ENCODE measurements at regions not wholly inside any gene's neighbourhood (a gene's known extent, or its start where the extent isn't known, plus 50 kb on each side); places are given as distances from the start of the nearest gene placed in this dataset.

DNA sequence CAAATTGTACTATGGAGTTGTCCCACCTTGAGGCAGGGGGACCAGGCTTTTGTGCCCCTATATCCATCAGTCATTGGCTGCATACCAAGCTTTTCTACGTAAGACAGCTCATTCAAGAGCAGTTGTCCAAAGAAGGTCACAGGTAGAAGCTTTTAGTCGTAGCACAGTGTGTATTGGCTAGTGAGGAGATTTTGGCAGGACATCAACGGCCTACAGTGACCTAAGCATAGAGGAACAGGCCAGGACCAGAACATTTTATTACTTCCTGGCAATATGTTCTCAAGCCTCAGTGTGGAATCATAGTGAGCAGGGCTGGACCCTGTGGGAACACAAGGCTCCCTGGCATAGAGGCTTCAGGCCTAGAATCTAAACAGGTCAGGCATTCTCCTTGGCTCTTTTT, 105.4 kb upstream of the ANKRD28 start:
- ATAC-seq (ENCODE audit: low read depth) (peak; percentile 48; the same call in 1 of the 2 replicates), DNase-seq (peak; percentile 19)
- no peaks in the 10 kb centered on the region for H3K9me3 ChIP-seq (ENCODE audit: control insufficient read depth, insufficient read depth, low read length)
- H3K79me1 ChIP-seq (ENCODE audit: low read depth in 1 of 2, low read length in 2 of 2) = no peaks in the 10 kb centered on the region
- H2AK5ac ChIP-seq (ENCODE audit: low read depth, low read length) = no peak overlapping the region
- in situ Hi-C loops (cut with MboI; ENCODE audit: low sequenced_read_pairs) = no loop called here
- intact Hi-C loops (cut with micrococcal nuclease) = no loop called here
- H2BK20ac ChIP-seq (ENCODE audit: low read depth, low read length) = no peak overlapping the region
- no peak overlapping the region for H3K23ac ChIP-seq (ENCODE audit: low read depth, low read length)
- H3K4me2 ChIP-seq (ENCODE audit: low read depth, low read length) = no peak overlapping the region
- H3K14ac ChIP-seq (replicated peaks; ENCODE audit: low read depth, low read length) = no peak overlapping the region
- H3K56ac ChIP-seq (ENCODE audit: extremely low read depth, insufficient read depth, low read length) = no peak overlapping the region
- H2BK15ac ChIP-seq (ENCODE audit: low read depth, low read length) = no peak overlapping the region
- no peak overlapping the region for H3K18ac ChIP-seq (ENCODE audit: low read depth, low read length)
- H3K27me3 ChIP-seq (ENCODE audit: control insufficient read depth, insufficient read depth, low read length) = no peaks in the 10 kb centered on the region
- H3K9ac ChIP-seq (ENCODE audit: low read depth, low read length) = no peak overlapping the region
- H2BK5ac ChIP-seq (ENCODE audit: low read depth, low read length, poor library complexity, severe bottlenecking) = no peak overlapping the region
- no peaks in the 10 kb centered on the region for H3K9me1 ChIP-seq (ENCODE audit: insufficient read depth, low read length)
- H3K27ac ChIP-seq (ENCODE audit: insufficient read depth, low read length) = no peak overlapping the region
- H4K91ac ChIP-seq (ENCODE audit: insufficient read depth, low read depth, low read length) = no peak overlapping the region
- H2AK9ac ChIP-seq (replicated peaks; ENCODE audit: low read depth, low read length, poor library complexity) = no peak overlapping the region
- H2BK120ac ChIP-seq (ENCODE audit: low read depth, low read length) = no peak overlapping the region
- CTCF ChIA-PET = interaction anchor here (1.0 kb wide), 1 partner anchor 27 kb away, joined by 3 read pairs; no protein-coding TSS in a partner anchor
- H4K5ac ChIP-seq (ENCODE audit: low read depth, low read length) = no peak overlapping the region
- no peak overlapping the region for H4K8ac ChIP-seq (ENCODE audit: low read depth in 2 of 2, low read length in 2 of 2)
- H2AFZ ChIP-seq (replicated peaks; ENCODE audit: low read length, poor library complexity) = no peak overlapping the region
- BruUV-seq (replicated peaks) = no TSS peak
- H3K4me1 ChIP-seq (ENCODE audit: control insufficient read depth, insufficient read depth, low read length) = peaks cover 2% of the 10 kb centered on the region
- H3K4me3 ChIP-seq (ENCODE audit: insufficient read depth, low read depth, low read length) = no peak overlapping the region
- dilution Hi-C loops (cut with HindIII; ENCODE audit: low sequenced_read_pairs, unreplicated experiment) = no loop called here
- no peaks in the 10 kb centered on the region for H4K20me1 ChIP-seq (ENCODE audit: insufficient read depth, low read length)
- WGBS, 2 experiments (ENCODE audit: extremely low coverage in 2 of 2, insufficient read length in 1 of 2) = no CpG with 5 or more reads among the region's 3 CpGs
- POLR2A ChIA-PET (ENCODE audit: unreplicated experiment) = no interaction called here
- no peak overlapping the region for H3K4ac ChIP-seq (ENCODE audit: low read depth, low read length)
- H3K36me3 ChIP-seq (ENCODE audit: control insufficient read depth, insufficient read depth, low read length) = no peaks in the 10 kb centered on the region
- TF ChIP-seq, protein P1, sequence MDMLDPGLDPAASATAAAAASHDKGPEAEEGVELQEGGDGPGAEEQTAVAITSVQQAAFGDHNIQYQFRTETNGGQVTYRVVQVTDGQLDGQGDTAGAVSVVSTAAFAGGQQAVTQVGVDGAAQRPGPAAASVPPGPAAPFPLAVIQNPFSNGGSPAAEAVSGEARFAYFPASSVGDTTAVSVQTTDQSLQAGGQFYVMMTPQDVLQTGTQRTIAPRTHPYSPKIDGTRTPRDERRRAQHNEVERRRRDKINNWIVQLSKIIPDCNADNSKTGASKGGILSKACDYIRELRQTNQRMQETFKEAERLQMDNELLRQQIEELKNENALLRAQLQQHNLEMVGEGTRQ (IDR thresholded peaks at IDR 0.05; ENCODE audit: low read depth, low read length) = no peak
- no peak for TF ChIP-seq MAFK (IDR thresholded peaks at IDR 0.05; ENCODE audit: low read depth, low read length)
- no peak for TF ChIP-seq BHLHE40 (IDR thresholded peaks at IDR 0.05; ENCODE audit: low read depth, low read length)
- TF ChIP-seq, protein P2, sequence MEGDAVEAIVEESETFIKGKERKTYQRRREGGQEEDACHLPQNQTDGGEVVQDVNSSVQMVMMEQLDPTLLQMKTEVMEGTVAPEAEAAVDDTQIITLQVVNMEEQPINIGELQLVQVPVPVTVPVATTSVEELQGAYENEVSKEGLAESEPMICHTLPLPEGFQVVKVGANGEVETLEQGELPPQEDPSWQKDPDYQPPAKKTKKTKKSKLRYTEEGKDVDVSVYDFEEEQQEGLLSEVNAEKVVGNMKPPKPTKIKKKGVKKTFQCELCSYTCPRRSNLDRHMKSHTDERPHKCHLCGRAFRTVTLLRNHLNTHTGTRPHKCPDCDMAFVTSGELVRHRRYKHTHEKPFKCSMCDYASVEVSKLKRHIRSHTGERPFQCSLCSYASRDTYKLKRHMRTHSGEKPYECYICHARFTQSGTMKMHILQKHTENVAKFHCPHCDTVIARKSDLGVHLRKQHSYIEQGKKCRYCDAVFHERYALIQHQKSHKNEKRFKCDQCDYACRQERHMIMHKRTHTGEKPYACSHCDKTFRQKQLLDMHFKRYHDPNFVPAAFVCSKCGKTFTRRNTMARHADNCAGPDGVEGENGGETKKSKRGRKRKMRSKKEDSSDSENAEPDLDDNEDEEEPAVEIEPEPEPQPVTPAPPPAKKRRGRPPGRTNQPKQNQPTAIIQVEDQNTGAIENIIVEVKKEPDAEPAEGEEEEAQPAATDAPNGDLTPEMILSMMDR (conservative IDR thresholded peaks at IDR 0.05; ENCODE audit: low read depth, low read length) = no peak
- no peak for TF ChIP-seq SMC3 (IDR thresholded peaks at IDR 0.05; ENCODE audit: low read depth, low read length)
- TF ChIP-seq, protein P3, sequence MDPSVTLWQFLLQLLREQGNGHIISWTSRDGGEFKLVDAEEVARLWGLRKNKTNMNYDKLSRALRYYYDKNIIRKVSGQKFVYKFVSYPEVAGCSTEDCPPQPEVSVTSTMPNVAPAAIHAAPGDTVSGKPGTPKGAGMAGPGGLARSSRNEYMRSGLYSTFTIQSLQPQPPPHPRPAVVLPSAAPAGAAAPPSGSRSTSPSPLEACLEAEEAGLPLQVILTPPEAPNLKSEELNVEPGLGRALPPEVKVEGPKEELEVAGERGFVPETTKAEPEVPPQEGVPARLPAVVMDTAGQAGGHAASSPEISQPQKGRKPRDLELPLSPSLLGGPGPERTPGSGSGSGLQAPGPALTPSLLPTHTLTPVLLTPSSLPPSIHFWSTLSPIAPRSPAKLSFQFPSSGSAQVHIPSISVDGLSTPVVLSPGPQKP (IDR thresholded peaks at IDR 0.05; ENCODE audit: borderline replicate concordance, low read depth, low read length) = no peak
- no peak for TF ChIP-seq CEBPB (IDR thresholded peaks at IDR 0.05; ENCODE audit: low read depth, low read length)
- no peak for TF ChIP-seq RFX5 (IDR thresholded peaks at IDR 0.05; ENCODE audit: low read depth, low read length)

Data from IMR-90 (cell line).